DND-41 (cell line): ENCODE measurements at regions not wholly inside any gene's neighbourhood (a gene's known extent, or its start where the extent isn't known, plus 50 kb on each side); places are given as distances from the start of the nearest gene placed in this dataset.

Source experiments
- EZH2 ChIP-seq: IDR thresholded peaks from 3 replicates; pipeline ENCODE4 v1.6.1; 2012; ENCODE audit warnings: borderline replicate concordance, low read depth, mild to moderate bottlenecking, moderate library complexity, low read length, inconsistent platforms; ENCODE audit not compliant: severe bottlenecking
- TF ChIP-seq, protein P1 (sequence below): IDR thresholded peaks from 2 replicates; pipeline ENCODE4 v1.5.1; 2012; ENCODE audit warnings: borderline replicate concordance, low read length, moderate library complexity, mild to moderate bottlenecking; ENCODE audit not compliant: poor library complexity, severe bottlenecking; ENCODE audit errors: extremely low read depth

DNA sequence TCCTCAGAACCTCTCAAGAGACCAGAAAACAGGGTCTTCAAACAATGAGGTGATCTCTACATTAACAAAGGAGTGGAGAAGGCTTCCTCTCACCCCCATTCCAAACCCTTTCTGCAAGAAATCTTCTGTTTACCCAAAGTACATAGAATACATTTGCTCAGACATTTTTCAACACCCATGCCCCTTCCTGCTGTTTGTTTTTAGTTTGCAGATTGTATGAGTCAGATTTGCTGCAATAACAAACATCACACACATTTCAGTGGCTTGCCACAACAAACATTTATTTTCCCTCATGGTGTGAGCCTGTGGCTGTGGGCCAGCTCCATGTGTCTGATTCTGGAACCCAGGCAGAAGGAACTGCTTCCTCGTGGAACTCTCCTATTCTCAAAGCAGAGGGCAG, 68.2 kb upstream of the BAIAP2L1 start:
- TF ChIP-seq, protein P1, sequence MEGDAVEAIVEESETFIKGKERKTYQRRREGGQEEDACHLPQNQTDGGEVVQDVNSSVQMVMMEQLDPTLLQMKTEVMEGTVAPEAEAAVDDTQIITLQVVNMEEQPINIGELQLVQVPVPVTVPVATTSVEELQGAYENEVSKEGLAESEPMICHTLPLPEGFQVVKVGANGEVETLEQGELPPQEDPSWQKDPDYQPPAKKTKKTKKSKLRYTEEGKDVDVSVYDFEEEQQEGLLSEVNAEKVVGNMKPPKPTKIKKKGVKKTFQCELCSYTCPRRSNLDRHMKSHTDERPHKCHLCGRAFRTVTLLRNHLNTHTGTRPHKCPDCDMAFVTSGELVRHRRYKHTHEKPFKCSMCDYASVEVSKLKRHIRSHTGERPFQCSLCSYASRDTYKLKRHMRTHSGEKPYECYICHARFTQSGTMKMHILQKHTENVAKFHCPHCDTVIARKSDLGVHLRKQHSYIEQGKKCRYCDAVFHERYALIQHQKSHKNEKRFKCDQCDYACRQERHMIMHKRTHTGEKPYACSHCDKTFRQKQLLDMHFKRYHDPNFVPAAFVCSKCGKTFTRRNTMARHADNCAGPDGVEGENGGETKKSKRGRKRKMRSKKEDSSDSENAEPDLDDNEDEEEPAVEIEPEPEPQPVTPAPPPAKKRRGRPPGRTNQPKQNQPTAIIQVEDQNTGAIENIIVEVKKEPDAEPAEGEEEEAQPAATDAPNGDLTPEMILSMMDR = no peak
- no peak for TF ChIP-seq EZH2
